Mesodermal cell (in vitro differentiated cells): ENCODE measurements at regions not wholly inside any gene's neighbourhood (a gene's known extent, or its start where the extent isn't known, plus 50 kb on each side); places are given as distances from the start of the nearest gene placed in this dataset.

Source experiments
- H3K27ac ChIP-seq: 2 replicates; pipeline ENCODE4 v1.7.0; 2013; ENCODE audit warnings: mild to moderate bottlenecking, low read depth, low read length, moderate library complexity; ENCODE audit not compliant: severe bottlenecking
- H3K36me3 ChIP-seq: 2 replicates; pipeline ENCODE4 v1.7.1; 2013; ENCODE audit warnings: mild to moderate bottlenecking, low read length, moderate library complexity; ENCODE audit not compliant: control insufficient read depth, insufficient read depth
- H3K4me1 ChIP-seq: one replicate; pipeline ENCODE4 v1.7.1; 2013; ENCODE audit warnings: mild to moderate bottlenecking, low read length; ENCODE audit not compliant: insufficient read depth, control insufficient read depth, poor library complexity, severe bottlenecking
- H3K4me3 ChIP-seq: 2 replicates; pipeline ENCODE4 v1.7.0; 2013; ENCODE audit warnings: low read length, control low read depth, mild to moderate bottlenecking; ENCODE audit not compliant: insufficient read depth, poor library complexity, severe bottlenecking; ENCODE audit errors: extremely low read depth
- H3K9me3 ChIP-seq: 2 replicates; pipeline ENCODE4 v1.7.1; 2013; ENCODE audit warnings: mild to moderate bottlenecking, low read length, moderate library complexity; ENCODE audit not compliant: control insufficient read depth
- WGBS, 2 experiments: methylation state at CpG; one replicate each; pipeline ENCODE4 v1.1.5; 2013; ENCODE audit warnings: missing lambda C conversion rate in 2 of 2; ENCODE audit not compliant: insufficient coverage in 2 of 2; 5-methylcytosine and 5-hydroxymethylcytosine counted together

DNA sequence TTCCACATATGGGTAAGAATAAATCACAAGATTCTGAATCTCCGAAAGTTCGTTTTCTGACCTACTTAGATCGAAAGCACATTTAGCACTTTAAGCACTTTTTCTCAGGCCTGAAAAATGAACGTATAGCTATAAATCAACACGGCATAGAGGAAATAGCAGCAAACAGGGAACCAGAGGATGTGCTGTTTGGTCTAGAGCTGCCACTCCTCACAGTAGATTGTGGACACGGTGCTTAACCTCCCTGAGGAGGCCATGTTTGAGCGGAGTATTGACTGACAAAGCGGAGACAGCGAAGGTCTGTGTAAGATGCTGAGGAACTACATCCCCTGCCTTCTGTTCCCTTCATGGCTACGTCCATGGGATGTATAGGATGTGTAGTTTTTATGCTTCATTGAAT, 452.8 kb upstream of the NCAM2 start:
- H3K4me3 ChIP-seq = no peak overlapping the region
- no peaks in the 10 kb centered on the region for H3K4me1 ChIP-seq
- H3K9me3 ChIP-seq = no peaks in the 10 kb centered on the region
- WGBS, 2 experiments = 94% methylated on average over 6 to 8 of the region's 10 CpGs
- H3K36me3 ChIP-seq = no peaks in the 10 kb centered on the region
- no peak overlapping the region for H3K27ac ChIP-seq

DNA sequence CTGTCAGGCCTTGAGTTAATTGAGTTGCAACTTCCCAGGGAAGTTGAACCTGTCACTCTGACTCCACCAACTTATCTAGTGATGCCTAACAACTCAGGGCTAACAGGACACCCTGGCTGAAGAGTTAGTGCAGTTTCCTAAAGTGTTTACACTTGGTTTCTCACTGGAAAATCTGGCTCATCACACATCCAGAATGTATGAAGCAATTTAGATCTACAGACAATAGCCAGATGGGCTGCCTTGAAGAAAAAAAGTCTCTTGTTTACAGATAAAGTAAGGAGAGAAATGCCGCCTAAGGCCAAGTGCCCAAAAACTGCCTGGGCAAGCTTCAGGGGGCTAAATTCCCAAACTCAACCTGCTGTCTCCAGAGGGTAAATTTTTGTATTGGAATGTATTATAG, 446.3 kb upstream of the NCAM2 start:
- 91% methylated on average over 1 of the region's 1 CpG; no CpG with 5 or more reads in 1 of the 2 experiments for WGBS, 2 experiments
- Histone ChIP-seq H3K9me3 (no peaks in the 10 kb centered on the region), H3K4me3 (no peak overlapping the region), H3K4me1 (no peaks in the 10 kb centered on the region), H3K36me3 (no peaks in the 10 kb centered on the region), H3K27ac (no peak overlapping the region)

DNA sequence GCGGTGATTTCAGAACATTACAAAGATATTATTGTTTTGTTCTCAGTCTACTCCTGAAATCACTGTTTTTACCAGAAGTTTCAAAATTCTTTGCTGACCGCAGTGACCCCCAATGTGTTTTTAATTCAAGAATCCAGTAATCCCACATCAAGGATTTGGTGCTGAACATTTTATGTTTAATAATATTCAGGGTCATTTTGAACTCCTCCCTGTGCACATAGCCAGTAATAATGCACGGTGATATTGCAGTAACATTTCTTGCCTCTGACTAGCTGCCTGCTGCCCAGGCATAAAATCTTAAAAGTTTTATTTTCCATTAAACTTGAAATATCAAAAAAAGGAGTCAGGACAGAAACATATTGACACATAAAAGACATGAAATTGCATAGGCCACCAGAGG, 443.4 kb upstream of the NCAM2 start:
- Histone ChIP-seq H3K4me1 (no peaks in the 10 kb centered on the region), H3K9me3 (no peaks in the 10 kb centered on the region), H3K4me3 (no peak overlapping the region), H3K27ac (no peak overlapping the region), H3K36me3 (no peaks in the 10 kb centered on the region)
- WGBS, 2 experiments = 100% methylated on average over 1 of the region's 3 CpGs; no CpG with 5 or more reads in 1 of the 2 experiments

DNA sequence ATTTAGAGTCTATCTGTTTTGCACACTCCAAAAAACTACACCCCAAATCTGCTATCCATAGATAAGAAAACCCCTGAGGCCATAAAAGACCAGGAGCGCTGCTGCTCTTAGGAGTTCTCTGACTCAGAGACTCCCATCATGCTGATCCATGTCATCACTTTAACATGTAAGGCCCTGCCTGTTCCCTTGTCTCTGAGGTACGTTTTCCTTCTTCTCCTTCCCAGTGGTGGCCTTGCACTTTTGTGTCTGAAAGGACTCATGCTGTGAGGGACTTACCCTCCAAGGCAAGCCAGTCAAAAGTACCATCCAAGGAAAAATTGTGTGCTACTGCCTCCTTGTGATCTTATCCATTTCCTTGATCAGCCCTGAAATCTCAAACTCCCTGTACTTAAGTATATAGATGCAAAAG, 427.4 kb upstream of the NCAM2 start:
- Histone ChIP-seq H3K27ac (no peak overlapping the region), H3K4me1 (no peaks in the 10 kb centered on the region), H3K4me3 (no peak overlapping the region), H3K9me3 (no peaks in the 10 kb centered on the region), H3K36me3 (no peaks in the 10 kb centered on the region)
- 0 to 11% methylated on average over 1 of the region's 2 CpGs for WGBS, 2 experiments

DNA sequence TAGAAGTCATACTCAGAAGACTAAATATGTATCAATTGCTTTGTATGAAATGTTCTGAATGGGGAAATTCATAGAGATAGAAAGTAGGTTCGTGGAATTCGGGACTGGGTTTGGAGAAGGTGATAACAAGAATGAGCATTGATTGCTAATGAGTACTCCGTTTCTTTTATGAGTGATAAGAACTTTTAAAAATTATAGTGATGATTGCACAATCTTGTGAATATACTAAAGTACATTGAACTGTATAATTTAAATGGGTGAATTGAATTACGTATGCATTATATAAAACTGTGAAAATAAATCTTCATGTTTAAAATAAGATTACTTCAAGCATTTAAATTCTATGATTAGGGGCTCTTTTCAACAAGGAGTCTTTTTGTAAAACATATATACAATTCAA, 425.6 kb upstream of the NCAM2 start:
- Histone ChIP-seq H3K27ac (no peak overlapping the region), H3K4me1 (no peaks in the 10 kb centered on the region), H3K36me3 (no peaks in the 10 kb centered on the region), H3K4me3 (no peak overlapping the region), H3K9me3 (no peaks in the 10 kb centered on the region)
- 86 to 91% methylated on average over 2 of the region's 4 CpGs for WGBS, 2 experiments

DNA sequence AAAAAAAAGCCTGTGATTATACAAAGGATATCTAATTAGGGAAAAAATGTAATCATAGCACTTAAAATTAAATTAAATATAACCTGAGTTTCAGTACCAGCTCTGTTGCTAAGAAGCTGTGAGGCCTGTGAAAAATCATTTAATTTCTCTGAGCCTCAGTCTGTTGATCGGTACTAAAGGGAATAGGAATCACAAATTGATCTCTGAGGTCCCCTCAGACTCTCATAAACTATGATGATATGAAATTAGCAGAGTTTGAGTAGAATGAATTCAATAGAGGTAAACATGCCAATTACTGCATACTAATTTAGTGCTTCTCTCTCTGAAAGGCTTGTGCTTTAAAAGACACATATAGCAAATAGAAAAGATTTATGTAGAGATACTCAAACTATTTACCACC, 416.8 kb upstream of the NCAM2 start:
- no peaks in the 10 kb centered on the region for H3K9me3 ChIP-seq
- H3K27ac ChIP-seq = no peak overlapping the region
- H3K4me3 ChIP-seq = no peak overlapping the region
- H3K36me3 ChIP-seq = no peaks in the 10 kb centered on the region
- 57% methylated on average over 1 of the region's 1 CpG; no CpG with 5 or more reads in 1 of the 2 experiments for WGBS, 2 experiments
- H3K4me1 ChIP-seq = no peaks in the 10 kb centered on the region

DNA sequence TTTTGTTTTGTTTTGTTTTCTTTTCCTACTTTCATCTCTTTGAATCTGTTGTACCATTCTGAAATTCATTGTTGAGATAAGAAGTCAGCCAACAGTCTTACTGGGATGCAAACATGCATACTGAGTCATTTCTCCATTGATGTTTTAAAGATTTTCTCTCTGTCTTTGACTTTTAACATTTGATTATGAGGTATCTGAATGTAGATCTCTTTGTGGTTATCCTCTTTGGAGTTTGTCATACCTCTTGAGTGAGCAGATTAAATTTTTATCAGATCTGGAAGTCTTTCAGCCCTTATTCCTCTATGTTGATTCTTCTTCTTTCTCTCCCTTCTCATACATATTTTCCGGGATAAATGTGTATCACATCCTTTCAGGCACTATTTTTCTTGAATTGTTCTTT, 406.9 kb upstream of the NCAM2 start:
- WGBS, 2 experiments = no CpG with 5 or more reads among the region's 1 CpG

DNA sequence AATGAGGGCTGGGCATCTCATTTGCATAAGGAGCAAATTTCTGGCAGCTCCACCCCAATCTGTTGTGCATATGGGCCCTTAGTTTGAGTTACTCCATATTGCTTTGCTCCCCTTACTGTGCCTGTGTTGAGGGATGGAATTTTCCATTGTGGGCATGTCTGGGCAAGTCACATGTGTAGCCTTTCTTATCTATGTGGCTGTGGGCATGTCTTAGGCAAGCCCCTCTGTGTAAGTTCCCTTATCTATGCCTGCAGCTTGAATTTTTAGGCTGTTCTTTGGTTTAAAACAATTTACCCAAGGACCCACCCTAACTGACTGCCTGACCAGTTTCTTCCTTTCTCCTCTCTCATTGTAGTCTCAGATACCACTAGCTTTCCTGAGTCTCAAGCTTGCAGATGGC, 405.7 kb upstream of the NCAM2 start:
- no peak overlapping the region for H3K4me3 ChIP-seq
- no peaks in the 10 kb centered on the region for H3K36me3 ChIP-seq
- H3K4me1 ChIP-seq = peaks cover 11% of the 10 kb centered on the region
- H3K9me3 ChIP-seq = no peaks in the 10 kb centered on the region
- peak overlapping the region; percentile 78 for H3K27ac ChIP-seq

More for the DNA sequence above, 406.9 kb upstream of the NCAM2 start:
- H3K9me3 ChIP-seq = no peaks in the 10 kb centered on the region
- peaks cover 11% of the 10 kb centered on the region for H3K4me1 ChIP-seq
- no peak overlapping the region for H3K27ac ChIP-seq
- H3K4me3 ChIP-seq = no peak overlapping the region
- no peaks in the 10 kb centered on the region for H3K36me3 ChIP-seq

DNA sequence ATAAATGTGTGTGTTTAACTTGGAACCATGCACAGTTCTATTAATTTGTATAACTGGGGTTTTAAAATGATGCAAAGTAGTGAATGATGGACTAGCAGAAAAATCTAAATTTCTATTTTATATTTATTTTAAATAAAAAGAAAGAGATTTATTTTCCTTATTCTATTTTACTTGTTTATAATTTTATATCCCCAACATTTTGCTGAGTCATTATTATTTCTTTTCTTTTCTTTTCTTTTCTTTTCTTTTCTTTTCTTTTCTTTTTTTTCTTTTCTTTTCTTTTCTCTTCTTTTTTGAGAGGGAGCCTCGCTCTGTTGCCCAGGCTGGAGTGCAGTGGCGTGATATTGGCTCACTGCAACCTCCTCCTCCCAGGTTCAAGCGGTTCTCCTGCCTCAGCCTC, 395.0 kb upstream of the NCAM2 start:
- H3K36me3 ChIP-seq = no peaks in the 10 kb centered on the region
- no peak overlapping the region for H3K4me3 ChIP-seq
- WGBS, 2 experiments = 80% methylated on average over 2 of the region's 3 CpGs
- no peaks in the 10 kb centered on the region for H3K9me3 ChIP-seq
- H3K4me1 ChIP-seq = no peaks in the 10 kb centered on the region
- no peak overlapping the region for H3K27ac ChIP-seq

DNA sequence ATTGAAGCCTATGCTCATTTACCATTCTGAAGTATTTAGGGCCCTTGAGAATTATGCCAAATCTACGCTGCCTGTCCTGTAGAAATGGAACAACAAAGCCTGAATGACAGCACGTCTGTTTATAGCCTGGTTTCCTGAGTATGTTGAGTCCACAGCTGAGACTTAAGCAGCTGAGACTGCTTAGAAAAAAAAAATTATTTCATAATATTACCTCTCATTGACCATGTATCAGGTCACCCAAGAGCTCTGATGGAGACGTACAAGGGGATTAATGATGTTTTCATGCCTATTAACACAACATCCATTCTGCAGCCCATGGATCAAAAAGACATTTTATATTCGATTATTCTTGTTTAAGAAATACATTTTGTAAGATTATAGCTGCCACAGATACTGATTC, 387.2 kb upstream of the NCAM2 start:
- Histone ChIP-seq H3K4me1 (no peaks in the 10 kb centered on the region), H3K9me3 (no peaks in the 10 kb centered on the region), H3K4me3 (no peak overlapping the region), H3K27ac (no peak overlapping the region), H3K36me3 (no peaks in the 10 kb centered on the region)
- 93 to 100% methylated on average over 1 to 2 of the region's 4 CpGs for WGBS, 2 experiments

DNA sequence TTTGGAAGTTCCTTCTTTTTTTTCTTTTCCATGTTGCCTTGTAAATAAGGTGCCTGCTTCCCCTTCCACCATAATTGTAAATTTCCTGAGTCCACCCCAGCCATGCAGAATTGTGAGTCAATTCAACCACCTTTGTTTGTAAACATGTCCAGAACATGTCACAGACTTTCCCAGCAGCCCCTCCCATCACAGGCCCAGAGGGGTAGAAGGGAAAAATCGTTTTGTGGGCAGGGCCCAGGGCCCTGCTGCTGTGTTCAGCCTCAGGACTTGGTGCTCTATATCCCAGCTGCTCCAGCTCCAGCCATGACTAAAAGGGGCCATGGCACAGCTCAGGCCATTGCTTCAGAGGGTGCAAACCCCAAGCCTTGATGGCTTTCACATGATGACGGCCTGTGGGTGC, 384.6 kb upstream of the NCAM2 start:
- no peak overlapping the region for H3K27ac ChIP-seq
- no peak overlapping the region for H3K4me3 ChIP-seq
- H3K36me3 ChIP-seq = no peaks in the 10 kb centered on the region
- 86 to 88% methylated on average over 1 of the region's 2 CpGs for WGBS, 2 experiments
- H3K4me1 ChIP-seq = no peaks in the 10 kb centered on the region
- H3K9me3 ChIP-seq = no peaks in the 10 kb centered on the region

DNA sequence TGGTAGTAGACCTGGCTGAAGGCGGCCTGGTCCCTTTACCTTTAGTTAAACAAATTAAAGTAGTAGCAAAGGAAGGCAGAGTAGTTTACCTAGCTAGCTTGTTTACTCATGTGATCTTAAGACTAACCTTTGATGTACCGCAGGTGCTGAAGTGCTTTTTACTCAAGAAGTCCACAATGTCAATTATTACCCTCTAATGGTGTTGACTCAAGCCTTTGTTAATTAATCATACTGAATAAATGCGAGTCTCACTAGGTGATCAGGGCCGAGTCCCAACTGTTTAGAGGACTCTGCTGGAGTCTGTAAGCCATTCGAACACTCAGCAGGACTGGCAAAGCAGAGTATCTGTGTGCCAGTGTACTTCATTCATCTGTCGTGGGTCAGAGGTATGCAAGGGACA, 381.1 kb upstream of the NCAM2 start:
- no peaks in the 10 kb centered on the region for H3K36me3 ChIP-seq
- no peaks in the 10 kb centered on the region for H3K9me3 ChIP-seq
- no peak overlapping the region for H3K4me3 ChIP-seq
- H3K27ac ChIP-seq = no peak overlapping the region
- no peaks in the 10 kb centered on the region for H3K4me1 ChIP-seq
- WGBS, 2 experiments = 18 to 31% methylated on average over 5 to 6 of the region's 6 CpGs
